ENCODE measurements at regions not wholly inside any gene's neighbourhood (a gene's known extent, or its start where the extent isn't known, plus 50 kb on each side); places are given as distances from the start of the nearest gene placed in this dataset.

DNA sequence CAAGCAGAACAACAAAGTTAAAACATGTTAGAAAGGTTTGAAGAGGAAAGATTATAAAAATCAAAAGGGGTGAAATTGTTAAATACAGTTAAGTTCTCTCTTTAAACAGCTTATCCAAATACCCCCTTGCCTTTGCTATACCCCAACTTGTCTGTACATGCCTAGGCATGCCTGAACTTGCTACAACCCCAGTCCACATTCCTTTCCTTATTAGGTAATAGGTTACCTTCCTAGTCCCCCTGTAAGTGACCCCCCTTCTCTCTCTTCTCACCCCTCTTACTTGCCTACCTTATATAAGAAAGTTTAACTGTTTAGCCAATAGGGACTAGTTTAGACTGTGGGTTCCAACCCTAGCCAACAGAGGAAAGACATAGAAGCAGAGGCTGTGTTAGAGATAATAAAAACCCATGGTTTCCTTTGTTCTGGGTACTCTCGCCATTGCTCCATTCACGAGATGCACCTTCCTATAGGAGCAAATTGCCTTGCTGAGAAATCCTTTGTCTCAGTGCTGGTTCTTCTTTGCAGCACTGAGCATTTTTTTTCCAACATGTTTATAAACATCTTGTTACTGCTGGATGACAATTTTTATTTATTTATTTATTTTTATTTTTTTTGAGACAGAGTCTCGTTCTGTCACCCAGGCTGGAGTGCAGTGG lies 282.2 kb upstream of the GALNT17 start (continued):
- TF ChIP-seq ATF3 (IDR thresholded peaks at IDR 0.05; ENCODE audit: insufficient read depth, low read depth, low read length) = no peak
- TF ChIP-seq BACH1 (IDR thresholded peaks at IDR 0.05; ENCODE audit: low read length) = no peak
- TF ChIP-seq SP1 (IDR thresholded peaks at IDR 0.05; ENCODE audit: low read depth, low read length) = peak; percentile 82
- TF ChIP-seq TEAD4 (IDR thresholded peaks at IDR 0.05; ENCODE audit: low read depth, low read length) = peak; percentile 91
- TF ChIP-seq SRF (IDR thresholded peaks at IDR 0.05; ENCODE audit: low read depth, low read length) = peak; percentile 100
- TF ChIP-seq BRCA1 (IDR thresholded peaks at IDR 0.05; ENCODE audit: low read depth, low read length) = 0 out of 2 replicates have a peak, but pooled peaks have one; percentile 42
- TF ChIP-seq, protein P1, sequence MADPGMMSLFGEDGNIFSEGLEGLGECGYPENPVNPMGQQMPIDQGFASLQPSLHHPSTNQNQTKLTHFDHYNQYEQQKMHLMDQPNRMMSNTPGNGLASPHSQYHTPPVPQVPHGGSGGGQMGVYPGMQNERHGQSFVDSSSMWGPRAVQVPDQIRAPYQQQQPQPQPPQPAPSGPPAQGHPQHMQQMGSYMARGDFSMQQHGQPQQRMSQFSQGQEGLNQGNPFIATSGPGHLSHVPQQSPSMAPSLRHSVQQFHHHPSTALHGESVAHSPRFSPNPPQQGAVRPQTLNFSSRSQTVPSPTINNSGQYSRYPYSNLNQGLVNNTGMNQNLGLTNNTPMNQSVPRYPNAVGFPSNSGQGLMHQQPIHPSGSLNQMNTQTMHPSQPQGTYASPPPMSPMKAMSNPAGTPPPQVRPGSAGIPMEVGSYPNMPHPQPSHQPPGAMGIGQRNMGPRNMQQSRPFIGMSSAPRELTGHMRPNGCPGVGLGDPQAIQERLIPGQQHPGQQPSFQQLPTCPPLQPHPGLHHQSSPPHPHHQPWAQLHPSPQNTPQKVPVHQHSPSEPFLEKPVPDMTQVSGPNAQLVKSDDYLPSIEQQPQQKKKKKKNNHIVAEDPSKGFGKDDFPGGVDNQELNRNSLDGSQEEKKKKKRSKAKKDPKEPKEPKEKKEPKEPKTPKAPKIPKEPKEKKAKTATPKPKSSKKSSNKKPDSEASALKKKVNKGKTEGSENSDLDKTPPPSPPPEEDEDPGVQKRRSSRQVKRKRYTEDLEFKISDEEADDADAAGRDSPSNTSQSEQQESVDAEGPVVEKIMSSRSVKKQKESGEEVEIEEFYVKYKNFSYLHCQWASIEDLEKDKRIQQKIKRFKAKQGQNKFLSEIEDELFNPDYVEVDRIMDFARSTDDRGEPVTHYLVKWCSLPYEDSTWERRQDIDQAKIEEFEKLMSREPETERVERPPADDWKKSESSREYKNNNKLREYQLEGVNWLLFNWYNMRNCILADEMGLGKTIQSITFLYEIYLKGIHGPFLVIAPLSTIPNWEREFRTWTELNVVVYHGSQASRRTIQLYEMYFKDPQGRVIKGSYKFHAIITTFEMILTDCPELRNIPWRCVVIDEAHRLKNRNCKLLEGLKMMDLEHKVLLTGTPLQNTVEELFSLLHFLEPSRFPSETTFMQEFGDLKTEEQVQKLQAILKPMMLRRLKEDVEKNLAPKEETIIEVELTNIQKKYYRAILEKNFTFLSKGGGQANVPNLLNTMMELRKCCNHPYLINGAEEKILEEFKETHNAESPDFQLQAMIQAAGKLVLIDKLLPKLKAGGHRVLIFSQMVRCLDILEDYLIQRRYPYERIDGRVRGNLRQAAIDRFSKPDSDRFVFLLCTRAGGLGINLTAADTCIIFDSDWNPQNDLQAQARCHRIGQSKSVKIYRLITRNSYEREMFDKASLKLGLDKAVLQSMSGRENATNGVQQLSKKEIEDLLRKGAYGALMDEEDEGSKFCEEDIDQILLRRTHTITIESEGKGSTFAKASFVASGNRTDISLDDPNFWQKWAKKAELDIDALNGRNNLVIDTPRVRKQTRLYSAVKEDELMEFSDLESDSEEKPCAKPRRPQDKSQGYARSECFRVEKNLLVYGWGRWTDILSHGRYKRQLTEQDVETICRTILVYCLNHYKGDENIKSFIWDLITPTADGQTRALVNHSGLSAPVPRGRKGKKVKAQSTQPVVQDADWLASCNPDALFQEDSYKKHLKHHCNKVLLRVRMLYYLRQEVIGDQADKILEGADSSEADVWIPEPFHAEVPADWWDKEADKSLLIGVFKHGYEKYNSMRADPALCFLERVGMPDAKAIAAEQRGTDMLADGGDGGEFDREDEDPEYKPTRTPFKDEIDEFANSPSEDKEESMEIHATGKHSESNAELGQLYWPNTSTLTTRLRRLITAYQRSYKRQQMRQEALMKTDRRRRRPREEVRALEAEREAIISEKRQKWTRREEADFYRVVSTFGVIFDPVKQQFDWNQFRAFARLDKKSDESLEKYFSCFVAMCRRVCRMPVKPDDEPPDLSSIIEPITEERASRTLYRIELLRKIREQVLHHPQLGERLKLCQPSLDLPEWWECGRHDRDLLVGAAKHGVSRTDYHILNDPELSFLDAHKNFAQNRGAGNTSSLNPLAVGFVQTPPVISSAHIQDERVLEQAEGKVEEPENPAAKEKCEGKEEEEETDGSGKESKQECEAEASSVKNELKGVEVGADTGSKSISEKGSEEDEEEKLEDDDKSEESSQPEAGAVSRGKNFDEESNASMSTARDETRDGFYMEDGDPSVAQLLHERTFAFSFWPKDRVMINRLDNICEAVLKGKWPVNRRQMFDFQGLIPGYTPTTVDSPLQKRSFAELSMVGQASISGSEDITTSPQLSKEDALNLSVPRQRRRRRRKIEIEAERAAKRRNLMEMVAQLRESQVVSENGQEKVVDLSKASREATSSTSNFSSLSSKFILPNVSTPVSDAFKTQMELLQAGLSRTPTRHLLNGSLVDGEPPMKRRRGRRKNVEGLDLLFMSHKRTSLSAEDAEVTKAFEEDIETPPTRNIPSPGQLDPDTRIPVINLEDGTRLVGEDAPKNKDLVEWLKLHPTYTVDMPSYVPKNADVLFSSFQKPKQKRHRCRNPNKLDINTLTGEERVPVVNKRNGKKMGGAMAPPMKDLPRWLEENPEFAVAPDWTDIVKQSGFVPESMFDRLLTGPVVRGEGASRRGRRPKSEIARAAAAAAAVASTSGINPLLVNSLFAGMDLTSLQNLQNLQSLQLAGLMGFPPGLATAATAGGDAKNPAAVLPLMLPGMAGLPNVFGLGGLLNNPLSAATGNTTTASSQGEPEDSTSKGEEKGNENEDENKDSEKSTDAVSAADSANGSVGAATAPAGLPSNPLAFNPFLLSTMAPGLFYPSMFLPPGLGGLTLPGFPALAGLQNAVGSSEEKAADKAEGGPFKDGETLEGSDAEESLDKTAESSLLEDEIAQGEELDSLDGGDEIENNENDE (IDR thresholded peaks at IDR 0.05; ENCODE audit: insufficient replicate concordance, low read length) = peak; percentile 30
- TF ChIP-seq TBP (IDR thresholded peaks at IDR 0.05; ENCODE audit: low read depth, low read length) = peak; percentile 74
- TF ChIP-seq FOSL1 (IDR thresholded peaks at IDR 0.05; ENCODE audit: insufficient read depth, low read depth, low read length) = no peak
- 0 out of 2 replicates have a peak, but pooled peaks have one; percentile 30 for TF ChIP-seq JUND (IDR thresholded peaks at IDR 0.05; ENCODE audit: low read length)
- 0 out of 2 replicates have a peak, but pooled peaks have one; percentile 19 for TF ChIP-seq TCF12 (IDR thresholded peaks at IDR 0.05; ENCODE audit: low read depth, low read length)

All from H1 (cell line).